ENCODE measurements at regions not wholly inside any gene's neighbourhood (a gene's known extent, or its start where the extent isn't known, plus 50 kb on each side); places are given as distances from the start of the nearest gene placed in this dataset.
"Not testable (repeated sequence)": the region's sequence is repeated elsewhere in the genome, so short reads cannot be mapped to it uniquely, and the experiment has no call there.

- no peak for DNase-seq (ENCODE audit: low read depth)
- TF ChIP-seq CTCF (IDR thresholded peaks at IDR 0.05; ENCODE audit: insufficient read depth, low read length) = no peak
- no peak overlapping the region for H3K4me3 ChIP-seq (ENCODE audit: low read depth, low read length)
These were observed 342.7 kb downstream of the PTTG2 start for GRCh38 chr4:38302910-38303309.

DNA sequence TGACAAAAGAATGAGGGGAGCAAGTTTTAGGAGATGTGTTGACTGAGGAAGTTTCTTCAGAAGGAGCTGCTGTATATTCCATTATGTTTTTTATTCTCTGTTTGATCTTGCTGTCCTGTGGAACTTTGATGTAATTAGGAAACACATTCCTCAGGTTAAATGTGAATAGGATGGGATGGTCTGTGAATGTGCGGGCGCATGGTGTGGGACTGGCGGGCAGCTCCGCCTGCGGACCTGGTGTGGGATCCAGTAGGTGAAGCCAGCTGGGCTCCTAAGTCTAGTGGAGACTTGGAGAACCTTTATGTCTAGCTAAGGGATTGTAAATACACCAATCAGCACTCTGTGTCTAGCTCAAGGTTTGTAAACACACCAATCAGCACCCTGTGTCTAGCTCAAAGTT lies 344.3 kb downstream of the PTTG2 start:
- DNase-seq (ENCODE audit: low read depth); H3K4me3 ChIP-seq (ENCODE audit: low read depth, low read length): not testable (repeated sequence)

GRCh38 chr4:38306482-38307071 lies 346.4 kb downstream of the PTTG2 start:
- no peak for TF ChIP-seq CTCF (IDR thresholded peaks at IDR 0.05; ENCODE audit: insufficient read depth, low read length)
- no peak for DNase-seq (ENCODE audit: low read depth)
- H3K4me3 ChIP-seq (ENCODE audit: low read depth, low read length) = no peak overlapping the region

DNA sequence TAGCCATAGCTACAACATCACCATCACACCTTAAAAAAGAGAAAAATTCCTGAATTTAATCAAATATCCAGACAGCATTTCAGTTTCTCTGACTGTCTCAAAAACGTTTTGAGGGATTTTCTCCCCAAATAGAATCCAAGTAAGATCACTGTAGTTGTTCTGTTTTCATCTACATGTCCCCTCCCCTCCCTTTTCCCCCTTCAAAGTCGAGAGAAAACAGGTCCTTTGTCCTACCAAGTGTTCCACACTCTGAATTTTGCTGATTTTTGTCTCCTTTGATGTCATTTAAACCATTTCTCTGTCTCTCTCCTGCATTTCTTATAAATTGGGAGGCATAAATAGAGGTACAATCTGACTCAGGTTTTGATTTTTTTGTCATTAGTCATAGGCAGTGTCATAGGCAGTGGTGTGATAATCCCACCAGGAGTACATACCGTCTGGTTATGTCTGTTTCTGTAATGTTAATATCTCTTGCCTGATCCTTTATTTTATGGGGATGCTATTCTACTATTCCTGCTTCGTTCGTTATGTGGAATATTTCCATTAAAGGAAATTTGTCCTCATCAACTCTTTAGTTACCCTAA lies 348.6 kb downstream of the PTTG2 start:
- peak; percentile 43 for DNase-seq (ENCODE audit: low read depth)
- H3K4me3 ChIP-seq (ENCODE audit: low read depth, low read length) = no peak overlapping the region
- TF ChIP-seq CTCF (IDR thresholded peaks at IDR 0.05; ENCODE audit: insufficient read depth, low read length) = no peak

DNA sequence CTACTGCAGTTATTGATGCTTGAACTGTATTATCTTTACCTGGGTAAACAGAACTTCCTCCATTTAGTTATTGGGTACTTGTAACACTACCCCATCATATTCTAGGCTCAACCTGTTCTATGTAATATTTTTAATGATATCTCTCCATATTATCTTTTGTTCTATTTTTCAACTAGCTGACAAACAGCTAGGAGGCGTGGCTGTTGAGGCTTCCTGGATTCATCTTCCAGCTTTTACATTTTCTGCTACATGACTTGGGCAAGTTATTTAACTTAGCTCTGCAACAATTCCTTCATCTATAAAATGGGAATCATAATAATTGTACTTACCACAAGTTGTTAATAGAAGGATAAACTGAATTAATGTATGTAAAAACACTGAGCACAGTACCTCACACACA lies 349.3 kb downstream of the PTTG2 start:
- no peak for TF ChIP-seq CTCF (IDR thresholded peaks at IDR 0.05; ENCODE audit: insufficient read depth, low read length)
- no peak for DNase-seq (ENCODE audit: low read depth)

GRCh38 chr4:38310446-38311043 lies 350.3 kb downstream of the PTTG2 start:
- no peak for TF ChIP-seq CTCF (IDR thresholded peaks at IDR 0.05; ENCODE audit: insufficient read depth, low read length)
- no peak overlapping the region for H3K4me3 ChIP-seq (ENCODE audit: low read depth, low read length)
- no peak for DNase-seq (ENCODE audit: low read depth)

More for the DNA sequence above, 349.3 kb downstream of the PTTG2 start:
- no peak overlapping the region for H3K4me3 ChIP-seq (ENCODE audit: low read depth, low read length)

GRCh38 chr4:38311495-38312126 lies 351.4 kb downstream of the PTTG2 start:
- H3K4me3 ChIP-seq (ENCODE audit: low read depth, low read length) = no peak overlapping the region
- DNase-seq (ENCODE audit: low read depth) = no peak
- no peak for TF ChIP-seq CTCF (IDR thresholded peaks at IDR 0.05; ENCODE audit: insufficient read depth, low read length)
